Chondrocyte (in vitro differentiated cells): ENCODE measurements at regions not wholly inside any gene's neighbourhood (a gene's known extent, or its start where the extent isn't known, plus 50 kb on each side); places are given as distances from the start of the nearest gene placed in this dataset.

Experiments used
- DNase-seq: peaks from one replicate; pipeline ENCODE4 v3.0.0; 2021; ENCODE audit warnings: mixed read lengths, low spot score
- H3K27ac Mint-ChIP-seq: one replicate; pipeline ENCODE4 v1.8.0; 2021; ENCODE audit warnings: mild to moderate bottlenecking, moderate library complexity, mixed read lengths; ENCODE audit not compliant: unreplicated experiment
- H3K27me3 Mint-ChIP-seq: 2 replicates; pipeline ENCODE4 v1.8.0; 2021; ENCODE audit warnings: low read depth, mixed read lengths
- H3K36me3 Mint-ChIP-seq: 2 replicates; pipeline ENCODE4 v1.8.0; 2021; ENCODE audit warnings: low read depth, mixed read lengths
- H3K4me1 Mint-ChIP-seq: 2 replicates; pipeline ENCODE4 v1.8.0; 2021; ENCODE audit warnings: low read depth, mild to moderate bottlenecking, mixed read lengths
- H3K4me3 Mint-ChIP-seq: one replicate; pipeline ENCODE4 v1.8.0; 2021; ENCODE audit warnings: mild to moderate bottlenecking, moderate library complexity, mixed read lengths; ENCODE audit not compliant: unreplicated experiment
- H3K9me3 Mint-ChIP-seq: 2 replicates; pipeline ENCODE4 v1.8.0; 2021; ENCODE audit warnings: low read depth, mixed read lengths
- CTCF ChIP-seq: fragments of 200-600 bp; sonication (generic); IDR thresholded peaks from 2 replicates; pipeline ENCODE4 v1.5.0; 2021; ENCODE audit warnings: antibody characterized with exemption, mild to moderate bottlenecking, moderate library complexity

DNA sequence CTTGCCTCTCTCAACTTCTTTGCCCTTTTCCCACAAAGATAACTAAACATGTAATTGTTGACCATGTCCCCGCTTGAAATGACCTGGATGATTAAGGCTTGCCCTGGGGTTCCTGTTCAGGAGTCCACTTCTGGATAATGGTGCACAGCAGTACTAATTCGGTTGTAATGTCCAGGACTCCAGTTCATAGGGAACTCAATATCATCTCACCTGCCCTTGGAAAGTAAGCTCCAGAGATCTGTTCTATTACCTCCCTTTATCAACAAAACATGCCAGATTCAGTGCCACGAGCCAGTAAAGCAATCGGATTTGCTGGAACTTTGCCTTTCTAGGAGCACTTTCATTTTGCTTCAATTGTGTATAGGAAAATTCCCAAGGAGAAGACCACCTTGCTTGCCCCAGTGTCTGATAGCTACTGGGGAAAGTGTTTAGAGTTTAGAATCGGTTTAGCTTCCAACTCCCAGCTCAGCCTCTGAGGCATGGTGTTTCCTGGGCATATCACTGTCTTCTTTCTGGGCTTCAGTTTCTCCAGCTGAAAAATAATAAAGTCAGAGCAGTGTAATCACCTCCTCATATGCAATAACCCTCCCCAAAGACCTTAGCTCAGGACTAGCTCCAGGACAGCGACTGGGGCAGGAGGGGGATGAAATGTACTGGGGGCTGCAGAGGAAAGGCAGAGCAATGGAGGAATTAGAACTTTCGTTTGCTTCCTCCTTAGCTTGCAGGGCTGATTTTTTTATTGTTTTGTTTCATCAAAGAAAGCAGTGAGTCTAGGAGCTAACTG, 162.6 kb upstream of the CYRIA start:
- Mint-ChIP-seq H3K4me3 (no peak overlapping the region), H3K36me3 (no peaks in the 10 kb centered on the region), H3K9me3 (peaks cover 5% of the 10 kb centered on the region), H3K4me1 (no peaks in the 10 kb centered on the region), H3K27ac (no peak overlapping the region), H3K27me3 (no peaks in the 10 kb centered on the region)
- TF ChIP-seq CTCF: no peak
- DNase-seq: no peak

DNA sequence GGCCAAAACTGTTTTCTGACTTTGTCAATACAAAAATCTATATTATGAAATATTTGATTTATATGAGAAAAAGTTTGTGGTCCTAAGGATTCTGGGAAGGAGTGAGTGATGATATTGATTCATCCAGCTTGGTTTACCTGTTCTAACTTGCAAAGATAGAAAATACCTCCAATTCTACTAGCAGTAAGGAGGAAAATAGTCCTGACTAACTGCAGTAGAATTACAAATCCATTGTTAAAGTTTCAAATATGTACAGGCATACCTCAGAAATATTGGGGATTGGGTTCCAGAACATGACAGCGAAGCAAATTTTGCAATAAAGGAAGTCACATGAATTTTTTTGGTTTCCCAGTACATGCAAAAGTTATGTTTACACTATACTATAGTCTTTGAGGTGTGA, 158.8 kb upstream of the CYRIA start:
- DNase-seq: no peak
- Mint-ChIP-seq H3K9me3 (peaks cover 5% of the 10 kb centered on the region), H3K27me3 (peaks cover 2% of the 10 kb centered on the region), H3K36me3 (no peaks in the 10 kb centered on the region), H3K4me1 (no peaks in the 10 kb centered on the region), H3K4me3 (no peak overlapping the region), H3K27ac (no peak overlapping the region)
- TF ChIP-seq CTCF: no peak

DNA sequence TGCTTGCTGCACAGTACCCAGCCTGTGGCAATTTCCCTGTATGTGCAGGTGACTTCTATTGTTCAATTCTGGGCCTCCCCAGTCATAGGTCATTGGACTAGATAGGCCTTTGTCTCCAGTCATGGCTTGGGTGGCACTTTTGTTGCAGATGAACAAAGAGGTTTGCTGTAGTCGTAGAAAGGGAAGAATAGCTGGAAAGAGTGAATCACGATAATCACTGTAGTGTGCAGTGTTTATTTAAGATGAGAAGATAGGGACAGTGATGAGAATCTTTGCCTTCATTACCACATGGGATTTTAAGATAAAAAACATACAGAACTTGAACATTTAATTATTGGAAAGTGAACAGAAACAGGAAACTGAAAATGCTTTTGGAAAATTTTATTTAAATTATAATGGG, 156.1 kb upstream of the CYRIA start:
- no peak for DNase-seq
- H3K27me3 Mint-ChIP-seq: peaks cover 3% of the 10 kb centered on the region
- no peak overlapping the region for H3K27ac Mint-ChIP-seq
- H3K4me1 Mint-ChIP-seq: no peaks in the 10 kb centered on the region
- H3K36me3 Mint-ChIP-seq: no peaks in the 10 kb centered on the region
- H3K4me3 Mint-ChIP-seq: no peak overlapping the region
- TF ChIP-seq CTCF: no peak
- H3K9me3 Mint-ChIP-seq: peaks cover 5% of the 10 kb centered on the region

DNA sequence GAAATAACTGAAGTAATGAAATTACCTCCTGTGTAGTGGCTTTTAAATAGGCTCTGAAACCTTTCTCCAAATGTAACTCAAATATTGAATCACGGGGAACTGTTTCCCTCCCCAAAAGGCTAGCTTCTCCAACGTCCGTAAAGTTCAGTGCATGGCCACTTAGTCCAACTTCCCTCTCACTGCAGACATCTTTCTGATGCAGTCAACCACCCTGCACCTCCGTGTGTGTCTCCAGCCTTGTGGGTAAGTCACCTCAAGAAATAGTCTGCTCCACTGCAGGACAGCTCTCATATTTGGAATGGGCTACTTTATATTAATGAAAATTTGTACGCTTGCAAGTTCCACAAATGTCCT, 152.5 kb upstream of the CYRIA start:
- Mint-ChIP-seq H3K4me1 (no peaks in the 10 kb centered on the region), H3K4me3 (no peak overlapping the region), H3K9me3 (no peaks in the 10 kb centered on the region), H3K27ac (no peak overlapping the region), H3K27me3 (peaks cover 9% of the 10 kb centered on the region), H3K36me3 (no peaks in the 10 kb centered on the region)
- no peak for DNase-seq
- no peak for TF ChIP-seq CTCF

- Mint-ChIP-seq H3K27ac (no peak overlapping the region), H3K4me1 (no peaks in the 10 kb centered on the region), H3K27me3 (peaks cover 8% of the 10 kb centered on the region), H3K4me3 (no peak overlapping the region), H3K9me3 (no peaks in the 10 kb centered on the region), H3K36me3 (no peaks in the 10 kb centered on the region)
- no peak for DNase-seq
- no peak for TF ChIP-seq CTCF
Observed at GRCh38 chr2:16817305-16818202, 151.9 kb upstream of the CYRIA start.
